ENCODE measurements at regions not wholly inside any gene's neighbourhood (a gene's known extent, or its start where the extent isn't known, plus 50 kb on each side); places are given as distances from the start of the nearest gene placed in this dataset.
"Not testable (repeated sequence)": the region's sequence is repeated elsewhere in the genome, so short reads cannot be mapped to it uniquely, and the experiment has no call there.

- Mint-ChIP-seq H3K27ac (no peak overlapping the region), H3K4me3 (no peak overlapping the region), H3K36me3 (ENCODE audit: low read depth) (no peaks in the 10 kb centered on the region), H3K27me3 (ENCODE audit: insufficient read depth) (no peaks in the 10 kb centered on the region; the same call in none of the 2 replicates), H3K4me1 (ENCODE audit: low read depth) (no peaks in the 10 kb centered on the region), H3K9me3 (peaks cover 14% of the 10 kb centered on the region)
- DNase-seq = no peak
- no peak for TF ChIP-seq CTCF (IDR thresholded peaks at IDR 0.05)
Observed at GRCh38 chr6:115544765-115545671, 515.7 kb downstream of the FRK start.

- Mint-ChIP-seq H3K27me3 (ENCODE audit: insufficient read depth) (no peaks in the 10 kb centered on the region; the same call in 1 of the 2 replicates), H3K36me3 (ENCODE audit: low read depth) (no peaks in the 10 kb centered on the region), H3K4me3 (no peak overlapping the region), H3K27ac (no peak overlapping the region), H3K4me1 (ENCODE audit: low read depth) (no peaks in the 10 kb centered on the region), H3K9me3 (peaks cover 12% of the 10 kb centered on the region)
- DNase-seq = no peak
- TF ChIP-seq CTCF (IDR thresholded peaks at IDR 0.05) = no peak
Observed at GRCh38 chr6:115540077-115540869, 520.4 kb downstream of the FRK start.

- no peaks in the 10 kb centered on the region; the same call in 1 of the 2 replicates for H3K27me3 Mint-ChIP-seq (ENCODE audit: insufficient read depth)
- DNase-seq = no peak
- H3K9me3 Mint-ChIP-seq = peaks cover 17% of the 10 kb centered on the region
- no peaks in the 10 kb centered on the region for H3K4me1 Mint-ChIP-seq (ENCODE audit: low read depth)
- no peak overlapping the region for H3K27ac Mint-ChIP-seq
- no peak for TF ChIP-seq CTCF (IDR thresholded peaks at IDR 0.05)
- H3K4me3 Mint-ChIP-seq = no peak overlapping the region
- H3K36me3 Mint-ChIP-seq (ENCODE audit: low read depth) = no peaks in the 10 kb centered on the region
Observed at GRCh38 chr6:115539531-115539930, 521.2 kb downstream of the FRK start.

- no peaks in the 10 kb centered on the region for H3K4me1 Mint-ChIP-seq (ENCODE audit: low read depth)
- H3K27me3 Mint-ChIP-seq (ENCODE audit: insufficient read depth) = no peaks in the 10 kb centered on the region
- H3K4me3 Mint-ChIP-seq = no peak overlapping the region
- no peak overlapping the region for H3K27ac Mint-ChIP-seq
- H3K36me3 Mint-ChIP-seq (ENCODE audit: low read depth) = no peaks in the 10 kb centered on the region
- H3K9me3 Mint-ChIP-seq = peaks cover 22% of the 10 kb centered on the region
- TF ChIP-seq CTCF (IDR thresholded peaks at IDR 0.05) = no peak
- DNase-seq = no peak
Observed at GRCh38 chr6:115524821-115525220, 535.9 kb downstream of the FRK start.

- peaks cover 33% of the 10 kb centered on the region for H3K9me3 Mint-ChIP-seq
- not testable (repeated sequence) for H3K27me3 Mint-ChIP-seq (ENCODE audit: insufficient read depth); H3K4me1 Mint-ChIP-seq (ENCODE audit: low read depth); DNase-seq; H3K27ac Mint-ChIP-seq; H3K4me3 Mint-ChIP-seq; H3K36me3 Mint-ChIP-seq (ENCODE audit: low read depth)
Observed at GRCh38 chr6:115521747-115522146, 538.9 kb downstream of the FRK start.

- Mint-ChIP-seq H3K36me3 (ENCODE audit: low read depth) (no peaks in the 10 kb centered on the region), H3K9me3 (peaks cover 21% of the 10 kb centered on the region), H3K27me3 (ENCODE audit: insufficient read depth) (no peaks in the 10 kb centered on the region), H3K27ac (no peak overlapping the region), H3K4me3 (no peak overlapping the region), H3K4me1 (ENCODE audit: low read depth) (no peaks in the 10 kb centered on the region)
- peak; percentile 10 for DNase-seq
- no peak for TF ChIP-seq CTCF (IDR thresholded peaks at IDR 0.05)
Observed at GRCh38 chr6:115514656-115515055, 546.0 kb downstream of the FRK start.

Measured in HFFc6 (cell line).